CD4-positive, alpha-beta T cell treated with Interleukin-15 for 1 hour (primary cell): ENCODE measurements at regions not wholly inside any gene's neighbourhood (a gene's known extent, or its start where the extent isn't known, plus 50 kb on each side); places are given as distances from the start of the nearest gene placed in this dataset.
"Not testable (repeated sequence)": the region's sequence is repeated elsewhere in the genome, so short reads cannot be mapped to it uniquely, and the experiment has no call there.

ENCODE experiments used
- DNase-seq: peaks from one replicate; pipeline ENCODE4 v3.0.0-alpha.2; 2020

- no peak for DNase-seq
Observed at GRCh38 chr10:6863381-6863780, 283.3 kb upstream of the PRKCQ start.

DNA sequence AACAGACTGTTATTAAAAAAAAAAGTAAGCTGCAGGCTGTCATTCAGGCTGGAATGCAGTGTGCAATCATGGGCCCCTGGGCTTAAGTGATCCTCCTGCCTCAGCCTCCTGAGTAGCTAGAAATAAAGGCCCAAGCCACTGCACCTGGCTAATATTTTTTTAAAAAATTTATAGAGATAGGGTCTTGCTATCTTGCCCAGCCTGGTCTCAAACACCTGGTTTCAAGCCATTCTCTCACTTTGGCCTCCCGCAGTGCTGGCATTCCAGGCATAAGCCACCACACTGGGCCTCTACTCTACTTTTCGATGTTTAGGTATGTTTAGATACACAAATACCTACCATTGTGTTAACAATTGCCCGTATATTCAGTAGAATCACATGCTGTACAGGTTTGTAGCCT, 270.4 kb upstream of the PRKCQ start:
- no peak for DNase-seq

- no peak for DNase-seq
Observed at GRCh38 chr10:6847561-6847960, 267.5 kb upstream of the PRKCQ start.

DNA sequence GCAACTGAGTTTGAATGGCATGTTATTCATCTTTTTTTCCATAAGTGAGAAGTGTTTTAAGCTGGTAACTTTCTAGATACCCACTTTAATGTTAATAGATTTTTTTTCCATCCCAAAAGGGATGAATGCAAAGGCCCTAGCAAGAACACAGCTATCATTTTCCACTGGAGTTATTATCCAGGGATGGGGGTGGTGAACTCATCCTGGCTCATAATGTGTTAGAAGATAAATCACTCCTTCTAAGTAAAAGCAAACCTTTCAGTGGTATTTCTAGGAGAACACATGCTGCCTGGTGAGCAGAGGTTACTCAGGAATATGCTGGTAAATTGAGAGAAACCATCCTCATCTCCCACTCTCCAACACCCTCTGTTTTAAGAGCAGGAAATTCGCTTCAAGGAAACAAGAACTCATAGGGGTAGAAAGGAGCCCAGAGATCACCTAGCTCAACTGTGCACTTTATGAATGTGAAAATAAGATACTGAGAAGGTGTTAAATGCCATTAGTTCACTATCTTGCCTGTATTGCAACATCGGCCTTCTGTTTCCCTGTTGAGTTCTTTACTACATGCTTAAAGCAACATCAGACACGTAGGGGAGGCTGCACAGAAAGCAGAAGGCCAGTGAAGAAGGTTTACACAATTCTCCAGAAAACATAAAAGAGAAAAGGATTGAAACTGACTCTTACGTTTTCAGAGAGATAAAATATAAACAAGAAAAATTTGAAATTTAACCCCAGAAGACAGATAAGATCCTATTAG, 264.0 kb upstream of the PRKCQ start:
- DNase-seq, result no peak

- no peak for DNase-seq
Observed at GRCh38 chr10:6843481-6843881, 263.4 kb upstream of the PRKCQ start.

DNA sequence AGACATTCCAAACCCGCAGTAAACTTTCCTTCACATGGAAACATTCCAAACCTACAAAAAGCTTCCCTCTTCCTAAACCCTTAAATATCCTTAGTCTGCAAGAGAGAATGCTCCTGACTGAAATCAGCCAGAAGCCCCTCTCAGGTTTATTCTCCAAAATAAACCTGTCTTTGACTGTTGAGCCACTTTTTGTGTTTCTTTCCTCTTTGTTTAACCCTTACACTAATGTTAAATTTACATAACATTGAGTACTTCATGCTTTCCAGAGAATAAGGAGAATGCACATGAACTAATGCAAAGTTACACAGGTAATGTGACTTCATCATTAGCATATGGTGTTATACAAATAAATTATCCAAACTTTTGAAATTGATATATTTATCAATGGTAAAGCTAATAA, 262.6 kb upstream of the PRKCQ start:
- no peak for DNase-seq

GRCh38 chr10:6841761-6842160, 261.7 kb upstream of the PRKCQ start:
- no peak for DNase-seq

DNA sequence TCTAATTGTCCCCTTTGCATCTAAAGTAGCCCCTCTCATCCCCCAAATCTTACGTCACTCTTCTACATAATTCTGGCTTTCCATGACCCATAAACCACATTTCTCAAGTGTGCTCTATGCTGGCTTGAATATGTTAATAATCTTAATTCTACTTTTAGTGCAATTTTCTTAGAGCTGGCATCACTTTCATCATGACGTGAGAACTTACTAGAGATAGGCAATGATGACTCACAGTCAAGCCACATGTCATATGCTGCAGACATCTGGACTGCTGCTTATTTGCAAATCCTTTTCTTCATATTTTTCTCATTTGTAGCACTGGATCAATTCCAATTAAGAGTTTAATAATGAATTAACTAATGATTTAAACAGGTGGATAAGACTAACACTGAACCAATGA, 260.7 kb upstream of the PRKCQ start:
- no peak for DNase-seq

DNA sequence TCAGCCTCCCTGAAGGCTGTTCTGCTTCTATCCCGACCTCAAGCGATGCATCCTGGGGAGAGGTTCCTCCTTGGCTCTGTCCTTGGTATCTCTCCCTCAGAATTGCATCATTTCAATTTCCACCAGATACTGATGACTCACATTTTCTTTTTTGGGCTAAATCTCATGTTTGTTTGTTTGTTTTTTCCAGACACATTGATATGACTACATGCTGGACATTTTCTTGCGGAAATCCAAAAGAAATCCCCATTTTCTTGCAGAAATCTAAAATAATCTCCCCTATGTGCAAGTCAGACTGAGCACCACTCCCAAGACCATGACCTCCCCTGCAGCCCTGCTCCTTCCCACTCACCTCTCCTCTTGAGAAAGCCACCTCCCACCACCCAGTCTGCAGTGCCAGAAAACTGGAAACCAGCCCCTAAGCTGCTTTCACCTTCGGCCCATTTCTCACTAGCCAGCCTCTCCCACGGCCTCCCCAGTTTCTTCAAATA, 260.2 kb upstream of the PRKCQ start:
- no peak for DNase-seq

DNA sequence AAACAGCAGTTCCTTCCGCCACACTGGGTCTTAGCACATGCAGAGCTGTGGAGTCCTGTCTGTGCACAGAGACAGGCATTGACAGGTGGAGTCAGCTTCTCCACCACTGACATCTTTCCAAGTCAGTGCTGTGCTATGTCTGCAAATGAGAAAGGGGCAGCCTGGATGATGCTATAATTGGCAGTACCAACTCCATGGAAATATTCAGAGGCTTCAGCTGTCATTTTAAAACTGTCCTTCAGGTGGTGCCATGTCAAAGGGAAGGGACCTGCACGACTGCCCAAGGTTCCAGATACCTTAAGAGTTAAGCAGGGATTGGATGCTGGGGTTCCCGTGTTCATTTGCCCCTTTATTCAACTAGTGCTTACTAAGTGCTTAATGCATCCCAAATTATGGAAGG, 258.0 kb upstream of the PRKCQ start:
- no peak for DNase-seq

GRCh38 chr10:6833458-6834011, 253.5 kb upstream of the PRKCQ start:
- no peak for DNase-seq

GRCh38 chr10:6830981-6831380, 250.9 kb upstream of the PRKCQ start:
- DNase-seq, result not testable (repeated sequence)

DNA sequence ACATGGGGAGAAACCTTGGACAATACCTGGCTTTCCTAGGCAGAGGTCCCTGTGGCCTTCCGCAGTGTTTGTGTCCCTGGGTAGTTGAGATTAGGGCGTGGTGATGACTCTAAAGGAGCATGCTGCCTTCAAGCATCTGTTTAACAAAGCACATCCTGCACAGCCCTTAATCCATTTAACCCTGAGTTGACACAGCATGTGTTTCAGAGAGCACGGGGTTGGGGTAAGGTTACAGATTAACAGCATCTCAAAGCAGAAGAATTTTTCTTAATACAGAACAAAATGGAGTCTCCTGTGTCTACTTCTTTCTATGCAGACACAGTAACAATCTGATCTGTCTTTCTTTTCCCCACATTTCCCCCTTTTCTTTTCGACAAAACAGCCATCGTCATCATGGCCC, 244.7 kb upstream of the PRKCQ start:
- DNase-seq, result not testable (repeated sequence)

DNA sequence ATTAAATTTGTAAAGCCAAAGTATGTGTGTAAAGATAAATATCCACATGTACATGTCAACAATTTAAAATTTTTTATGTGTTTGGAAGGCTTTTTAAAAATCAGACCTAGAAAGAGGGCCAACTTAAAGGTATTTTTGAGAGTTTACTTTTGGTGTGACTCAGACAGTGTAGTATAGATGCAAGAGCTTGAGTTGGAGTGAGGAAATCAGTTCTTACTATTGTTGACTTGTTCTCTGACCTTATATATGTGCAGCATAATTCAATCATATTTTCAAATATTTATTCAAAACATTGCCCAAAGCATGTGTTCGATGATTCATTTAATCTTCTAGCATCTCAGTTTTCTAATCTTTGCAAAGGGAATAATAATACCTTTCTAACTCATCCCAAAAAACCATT, 243.7 kb upstream of the PRKCQ start:
- no peak for DNase-seq

- no peak for DNase-seq
Observed at GRCh38 chr10:6819301-6819700, 239.2 kb upstream of the PRKCQ start.

- no peak for DNase-seq
Observed at GRCh38 chr10:6817770-6818169, 237.7 kb upstream of the PRKCQ start.

- DNase-seq, result no peak
Observed at GRCh38 chr10:6815346-6815745, 235.3 kb upstream of the PRKCQ start.

DNA sequence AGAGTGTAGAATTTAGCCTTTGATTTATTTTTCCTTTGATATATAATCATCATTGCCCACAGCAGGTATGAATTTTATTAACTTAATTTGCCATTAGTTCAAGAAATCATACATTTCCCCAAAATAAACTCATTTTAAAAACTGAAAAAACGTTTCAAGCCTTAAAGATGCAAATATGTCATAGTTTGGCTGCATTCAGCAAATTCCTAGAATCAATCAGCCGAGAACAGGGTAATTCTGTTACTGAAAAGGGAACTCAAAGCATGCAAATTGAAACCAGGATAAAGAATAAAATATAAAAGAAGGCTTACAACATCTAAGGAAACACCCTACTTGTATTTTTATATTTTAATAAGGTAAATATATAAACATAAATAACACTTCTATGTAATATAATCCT, 233.8 kb upstream of the PRKCQ start:
- no peak for DNase-seq

- DNase-seq, result no peak
Observed at GRCh38 chr10:6813306-6813705, 233.2 kb upstream of the PRKCQ start.

GRCh38 chr10:6811153-6811552, 231.1 kb upstream of the PRKCQ start:
- no peak for DNase-seq

DNA sequence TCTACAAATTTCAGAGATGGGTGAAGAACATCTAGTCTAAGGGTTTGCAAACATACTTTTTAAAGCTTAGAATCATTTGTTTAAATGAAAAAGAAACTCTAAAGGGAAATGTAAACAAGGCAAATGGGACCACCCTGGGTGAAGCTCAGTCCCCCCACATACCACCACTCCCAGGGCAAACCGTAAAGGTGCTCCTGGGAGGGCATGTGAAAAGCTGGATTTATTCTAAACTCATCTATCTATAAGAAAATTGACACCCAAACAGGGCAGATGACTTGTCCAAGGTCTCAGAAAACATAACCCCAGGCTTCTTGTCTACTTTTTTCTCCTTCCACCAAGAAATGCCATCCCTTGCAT, 223.3 kb upstream of the PRKCQ start:
- no peak for DNase-seq

GRCh38 chr10:6802759-6803426, 222.8 kb upstream of the PRKCQ start:
- DNase-seq, result no peak

GRCh38 chr10:6796231-6796630, 216.2 kb upstream of the PRKCQ start:
- no peak for DNase-seq

- no peak for DNase-seq
Observed at GRCh38 chr10:6795541-6795940, 215.5 kb upstream of the PRKCQ start.
